ENCODE measurements at regions not wholly inside any gene's neighbourhood (a gene's known extent, or its start where the extent isn't known, plus 50 kb on each side); places are given as distances from the start of the nearest gene placed in this dataset.

DNA sequence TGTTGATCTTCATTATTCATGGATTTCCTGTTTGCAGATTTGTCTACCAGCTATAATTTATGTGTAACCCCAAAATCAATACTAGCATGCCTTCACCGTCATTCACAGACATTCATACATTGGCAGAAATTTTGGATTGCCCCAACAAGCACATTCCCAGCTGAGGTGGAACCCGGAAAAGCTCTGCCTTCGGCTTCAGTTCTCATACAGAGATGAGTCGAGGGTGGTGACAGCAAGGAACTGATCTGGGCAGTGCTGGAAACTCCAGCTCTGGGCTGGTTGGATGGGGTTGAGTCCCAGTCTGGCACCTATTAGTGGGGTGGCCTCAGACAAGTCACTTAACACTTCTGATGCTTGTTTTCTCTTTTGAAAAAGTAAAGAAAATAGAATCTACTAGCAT, 267.5 kb downstream of the SNX13 start:
- H3F3A ChIP-seq (ENCODE audit: insufficient read depth) = no peaks in the 10 kb centered on the region
- H3K79me2 ChIP-seq (ENCODE audit: insufficient read depth, low read length) = no peaks in the 10 kb centered on the region
- no peaks in the 10 kb centered on the region for H3K9me2 ChIP-seq (replicated peaks; ENCODE audit: insufficient read depth, low read length)
- no peaks in the 10 kb centered on the region for H3K27me3 ChIP-seq (ENCODE audit: low read length)
- H3K4me2 ChIP-seq (ENCODE audit: low read depth, low read length, poor library complexity, severe bottlenecking) = no peak overlapping the region
- TF ChIP-seq, protein P1, sequence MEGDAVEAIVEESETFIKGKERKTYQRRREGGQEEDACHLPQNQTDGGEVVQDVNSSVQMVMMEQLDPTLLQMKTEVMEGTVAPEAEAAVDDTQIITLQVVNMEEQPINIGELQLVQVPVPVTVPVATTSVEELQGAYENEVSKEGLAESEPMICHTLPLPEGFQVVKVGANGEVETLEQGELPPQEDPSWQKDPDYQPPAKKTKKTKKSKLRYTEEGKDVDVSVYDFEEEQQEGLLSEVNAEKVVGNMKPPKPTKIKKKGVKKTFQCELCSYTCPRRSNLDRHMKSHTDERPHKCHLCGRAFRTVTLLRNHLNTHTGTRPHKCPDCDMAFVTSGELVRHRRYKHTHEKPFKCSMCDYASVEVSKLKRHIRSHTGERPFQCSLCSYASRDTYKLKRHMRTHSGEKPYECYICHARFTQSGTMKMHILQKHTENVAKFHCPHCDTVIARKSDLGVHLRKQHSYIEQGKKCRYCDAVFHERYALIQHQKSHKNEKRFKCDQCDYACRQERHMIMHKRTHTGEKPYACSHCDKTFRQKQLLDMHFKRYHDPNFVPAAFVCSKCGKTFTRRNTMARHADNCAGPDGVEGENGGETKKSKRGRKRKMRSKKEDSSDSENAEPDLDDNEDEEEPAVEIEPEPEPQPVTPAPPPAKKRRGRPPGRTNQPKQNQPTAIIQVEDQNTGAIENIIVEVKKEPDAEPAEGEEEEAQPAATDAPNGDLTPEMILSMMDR (IDR thresholded peaks at IDR 0.05; ENCODE audit: insufficient read depth, low read length, poor library complexity, severe bottlenecking) = no peak
- TF ChIP-seq EZH2phosphoT487 (conservative IDR thresholded peaks at IDR 0.05; ENCODE audit: low read length) = no peak
- no peak overlapping the region for H3K4me3 ChIP-seq (ENCODE audit: insufficient read depth, low read length, poor library complexity, severe bottlenecking)
- H4K20me1 ChIP-seq (ENCODE audit: low read depth, low read length) = no peaks in the 10 kb centered on the region
- H3K27ac ChIP-seq (ENCODE audit: low read depth, low read length) = no peak overlapping the region
- no peaks in the 10 kb centered on the region for H3K9me3 ChIP-seq (ENCODE audit: insufficient read depth, low read length)
- no peaks in the 10 kb centered on the region for H3K36me3 ChIP-seq (ENCODE audit: low read length)
- no peak overlapping the region for H2AFZ ChIP-seq (ENCODE audit: low read depth, low read length, severe bottlenecking)
- H3K9ac ChIP-seq (ENCODE audit: low read length) = no peak overlapping the region

DNA sequence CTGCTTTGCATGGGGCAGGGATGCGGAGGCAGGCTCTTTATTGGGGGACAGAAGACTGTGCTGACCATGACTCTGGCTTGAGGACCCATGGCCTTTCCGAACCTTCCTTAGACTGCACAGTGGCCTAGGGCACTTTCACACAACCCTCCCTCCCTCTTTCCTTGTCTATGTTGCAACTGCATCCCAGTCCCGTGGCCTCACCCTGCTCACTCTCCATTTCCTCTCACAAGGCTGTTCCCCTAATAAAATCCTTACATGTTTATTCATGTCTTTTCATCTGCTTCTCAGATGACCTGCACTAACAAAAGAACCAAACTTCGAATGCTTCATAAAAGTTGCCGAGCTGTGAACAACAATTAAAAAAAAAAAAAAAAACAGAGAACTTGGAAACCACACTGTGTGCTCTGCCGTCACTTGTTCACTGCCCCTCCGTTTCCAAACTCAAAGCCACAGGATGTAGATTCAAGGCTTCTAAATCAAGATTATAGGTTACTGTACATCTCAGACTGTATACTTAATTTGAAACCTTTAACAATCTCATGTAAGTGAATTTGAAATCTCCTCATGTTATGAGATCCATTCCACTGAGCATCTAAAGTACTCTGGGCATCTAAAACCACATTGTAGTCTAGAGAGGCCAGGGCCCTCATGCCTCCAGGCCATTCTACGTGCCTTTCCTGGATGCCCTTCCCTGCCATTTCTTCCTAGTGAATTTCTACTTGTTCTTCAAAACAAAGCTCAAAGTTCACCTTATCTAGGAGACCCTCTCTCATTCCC, 265.9 kb downstream of the SNX13 start:
- TF ChIP-seq EZH2phosphoT487 (conservative IDR thresholded peaks at IDR 0.05; ENCODE audit: low read length) = no peak
- TF ChIP-seq, protein P1 (IDR thresholded peaks at IDR 0.05; ENCODE audit: insufficient read depth, low read length, poor library complexity, severe bottlenecking) = no peak
- Histone ChIP-seq H2AFZ (ENCODE audit: low read depth, low read length, severe bottlenecking) (no peak overlapping the region), H3K27ac (ENCODE audit: low read depth, low read length) (no peak overlapping the region), H3K79me2 (ENCODE audit: insufficient read depth, low read length) (no peaks in the 10 kb centered on the region), H3K9me3 (ENCODE audit: insufficient read depth, low read length) (no peaks in the 10 kb centered on the region), H3K9me2 (replicated peaks; ENCODE audit: insufficient read depth, low read length) (no peaks in the 10 kb centered on the region), H3F3A (ENCODE audit: insufficient read depth) (no peaks in the 10 kb centered on the region), H4K20me1 (ENCODE audit: low read depth, low read length) (no peaks in the 10 kb centered on the region), H3K36me3 (ENCODE audit: low read length) (no peaks in the 10 kb centered on the region), H3K27me3 (ENCODE audit: low read length) (no peaks in the 10 kb centered on the region), H3K4me2 (ENCODE audit: low read depth, low read length, poor library complexity, severe bottlenecking) (no peak overlapping the region), H3K4me3 (ENCODE audit: insufficient read depth, low read length, poor library complexity, severe bottlenecking) (no peak overlapping the region), H3K9ac (ENCODE audit: low read length) (no peak overlapping the region)

DNA sequence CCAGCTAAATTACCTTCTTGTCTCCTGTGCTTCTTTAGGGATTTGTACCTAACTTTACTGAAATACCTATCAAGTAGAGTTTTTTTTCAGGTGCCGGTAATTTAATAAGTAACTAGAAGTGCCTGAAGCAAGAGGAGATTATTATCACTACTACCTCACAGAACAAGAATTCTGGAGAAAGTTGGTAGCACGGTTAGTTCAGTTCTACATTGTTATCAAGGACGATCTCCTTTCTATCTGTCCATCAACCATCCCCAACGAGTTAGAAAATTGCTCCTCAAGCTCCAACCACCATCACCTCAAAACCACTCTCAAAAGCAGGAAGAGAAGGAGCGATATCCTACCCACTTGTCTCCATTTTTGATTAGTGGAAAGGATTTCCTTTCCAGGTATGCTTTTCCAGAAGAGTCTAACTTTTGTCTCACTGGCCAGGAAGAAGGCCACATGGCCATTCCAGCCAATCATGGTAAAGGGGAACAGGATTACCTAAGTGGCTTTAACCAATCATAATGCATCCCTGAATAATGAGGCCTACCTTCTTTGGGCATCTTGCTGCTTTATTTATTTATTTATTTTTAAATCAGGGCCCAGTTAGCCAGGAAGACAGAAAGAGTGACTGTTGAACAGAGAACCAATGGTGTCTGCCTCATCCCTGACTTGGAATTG, 265.2 kb downstream of the SNX13 start:
- Histone ChIP-seq H3K9me3 (ENCODE audit: insufficient read depth, low read length) (no peaks in the 10 kb centered on the region), H4K20me1 (ENCODE audit: low read depth, low read length) (no peaks in the 10 kb centered on the region), H3K9ac (ENCODE audit: low read length) (no peak overlapping the region), H3K27ac (ENCODE audit: low read depth, low read length) (no peak overlapping the region), H3K9me2 (replicated peaks; ENCODE audit: insufficient read depth, low read length) (no peaks in the 10 kb centered on the region), H3F3A (ENCODE audit: insufficient read depth) (no peaks in the 10 kb centered on the region), H3K79me2 (ENCODE audit: insufficient read depth, low read length) (no peaks in the 10 kb centered on the region), H3K27me3 (ENCODE audit: low read length) (no peaks in the 10 kb centered on the region), H3K4me3 (ENCODE audit: insufficient read depth, low read length, poor library complexity, severe bottlenecking) (no peak overlapping the region), H2AFZ (ENCODE audit: low read depth, low read length, severe bottlenecking) (no peak overlapping the region), H3K36me3 (ENCODE audit: low read length) (no peaks in the 10 kb centered on the region), H3K4me2 (ENCODE audit: low read depth, low read length, poor library complexity, severe bottlenecking) (no peak overlapping the region)
- TF ChIP-seq, protein P1 (IDR thresholded peaks at IDR 0.05; ENCODE audit: insufficient read depth, low read length, poor library complexity, severe bottlenecking) = no peak
- TF ChIP-seq EZH2phosphoT487 (conservative IDR thresholded peaks at IDR 0.05; ENCODE audit: low read length) = no peak
